NOMO-1 treated with dmso at 0.1 percent for 144 hours (cell line): ENCODE measurements at regions not wholly inside any gene's neighbourhood (a gene's known extent, or its start where the extent isn't known, plus 50 kb on each side); places are given as distances from the start of the nearest gene placed in this dataset.

Experiments
- DNase-seq: peaks from one replicate; lab custom pipeline; 2025; ENCODE audit not compliant: unreplicated experiment; lab: John Stamatoyannopoulos, UW

DNA sequence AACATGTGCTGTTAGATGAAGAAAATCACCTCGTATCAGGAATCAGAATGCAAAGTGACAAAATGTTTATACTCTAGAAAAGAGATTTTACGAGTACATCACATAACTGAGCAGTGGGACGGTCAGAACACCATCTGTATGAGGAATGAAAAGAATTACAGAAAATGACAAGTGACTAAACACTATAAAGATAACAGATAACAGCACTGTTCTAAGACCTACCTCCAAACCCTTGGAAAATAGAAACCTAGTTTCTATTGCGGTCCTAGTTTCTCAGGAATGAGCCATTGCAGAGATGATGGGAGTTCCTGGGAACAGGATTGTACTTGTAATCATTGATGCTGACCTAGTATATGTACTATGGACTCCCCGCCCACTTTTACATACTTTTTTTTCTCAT, 839.4 kb upstream of the ADAMTS5 start:
- DNase-seq: no peak

DNA sequence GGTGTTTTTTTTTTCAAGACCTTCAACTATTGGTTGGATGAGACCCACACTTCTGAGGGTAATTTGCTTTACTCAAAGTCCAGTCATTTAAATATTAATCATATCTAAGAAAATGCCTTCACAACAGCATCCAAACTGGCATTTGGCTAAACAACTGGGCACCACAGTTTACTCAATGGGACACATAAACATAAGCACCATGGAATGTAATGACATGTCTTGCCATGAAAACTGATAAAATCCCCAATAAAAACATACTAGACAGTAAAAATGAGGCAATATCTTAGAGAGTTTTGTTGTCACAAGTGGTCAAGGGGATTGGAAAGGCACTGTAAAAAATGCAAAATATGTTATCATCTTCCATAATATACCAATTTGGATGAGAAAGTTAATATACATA, 838.8 kb upstream of the ADAMTS5 start:
- DNase-seq: no peak

DNA sequence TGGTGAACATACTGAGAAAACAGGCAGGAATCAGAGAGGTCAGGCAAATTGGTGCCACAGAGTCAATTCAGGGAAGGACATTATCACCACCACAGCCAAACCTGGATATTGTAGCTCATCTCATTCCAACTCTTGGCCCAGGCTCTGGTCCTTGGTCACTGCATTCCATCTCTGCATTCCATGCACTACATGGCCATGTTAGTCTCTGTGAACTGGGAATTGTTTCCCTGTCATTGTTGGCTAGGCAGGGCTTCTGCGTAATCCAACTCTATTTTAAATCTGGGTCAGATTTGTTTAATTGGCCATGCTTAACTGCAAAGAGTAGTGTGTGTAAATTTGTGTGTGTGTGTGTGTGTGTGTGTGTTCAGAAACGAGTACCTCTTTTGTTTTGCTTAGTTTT, 837.6 kb upstream of the ADAMTS5 start:
- DNase-seq: no peak

DNA sequence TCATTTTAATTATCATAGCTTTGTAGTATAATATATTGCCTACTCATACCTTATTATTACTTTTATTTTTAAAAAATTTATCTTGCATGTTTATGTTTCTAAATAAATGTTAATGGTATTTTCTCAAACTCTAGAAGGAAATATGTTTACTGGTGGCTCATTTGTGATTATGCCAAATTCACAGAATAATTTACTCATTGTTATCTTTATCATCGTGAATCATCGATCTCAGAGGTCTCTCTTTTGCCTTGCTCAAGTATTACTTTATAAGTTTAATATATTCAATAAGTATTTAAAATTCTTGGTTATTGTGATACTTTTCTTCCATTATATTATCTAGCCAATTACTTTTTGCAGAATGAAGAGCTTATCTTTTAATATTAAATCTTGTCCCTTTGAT, 836.7 kb upstream of the ADAMTS5 start:
- no peak for DNase-seq

DNA sequence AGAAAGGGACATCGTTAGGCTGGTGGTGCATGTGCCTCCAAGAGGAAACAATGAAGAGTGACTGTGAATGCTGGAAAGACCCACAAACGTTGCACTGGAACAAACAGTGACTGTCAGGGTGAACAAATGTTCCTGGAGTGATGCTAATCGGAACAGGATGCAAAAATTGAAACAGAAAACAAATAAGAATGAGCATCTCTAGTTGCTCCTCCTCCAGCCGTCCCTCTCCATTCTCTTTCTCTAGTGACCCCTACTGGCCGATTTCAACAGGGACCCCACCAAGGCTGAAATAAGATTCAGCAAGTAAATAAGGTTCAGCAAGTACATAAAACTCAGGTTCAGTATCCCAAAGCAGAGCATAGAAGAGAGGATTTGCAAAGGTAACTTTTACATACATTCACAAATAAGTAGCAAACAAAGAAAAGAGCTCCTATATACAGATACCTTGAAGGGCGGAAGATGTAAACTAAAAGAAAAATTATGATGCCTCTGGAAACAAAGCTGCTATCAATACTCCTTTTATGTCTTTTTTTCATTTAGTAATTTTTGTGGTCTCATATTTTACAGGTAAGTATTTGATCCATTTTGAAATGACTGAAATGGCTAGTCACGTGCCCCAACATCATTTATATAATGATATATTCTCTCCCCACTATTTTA, 836.1 kb upstream of the ADAMTS5 start:
- peak; percentile 13 for DNase-seq

DNA sequence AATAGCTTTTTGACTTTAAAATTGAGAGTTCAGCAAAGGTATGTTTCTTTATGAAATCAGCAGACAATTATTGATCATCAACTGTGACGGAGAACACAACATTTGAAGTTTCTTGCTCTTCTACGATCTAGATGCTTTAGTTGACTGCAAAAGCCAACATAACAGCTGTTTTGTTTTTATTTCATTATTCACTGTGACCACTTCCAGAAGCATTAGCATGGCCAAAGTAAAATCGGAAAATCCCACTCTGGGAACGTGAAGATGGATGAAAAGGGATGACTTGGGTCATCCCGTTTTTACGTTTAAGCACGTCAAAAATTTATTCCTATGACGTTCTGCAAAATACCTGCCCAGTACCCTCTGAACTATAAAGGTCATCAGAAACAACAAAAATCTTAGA, 833.0 kb upstream of the ADAMTS5 start:
- DNase-seq: no peak

DNA sequence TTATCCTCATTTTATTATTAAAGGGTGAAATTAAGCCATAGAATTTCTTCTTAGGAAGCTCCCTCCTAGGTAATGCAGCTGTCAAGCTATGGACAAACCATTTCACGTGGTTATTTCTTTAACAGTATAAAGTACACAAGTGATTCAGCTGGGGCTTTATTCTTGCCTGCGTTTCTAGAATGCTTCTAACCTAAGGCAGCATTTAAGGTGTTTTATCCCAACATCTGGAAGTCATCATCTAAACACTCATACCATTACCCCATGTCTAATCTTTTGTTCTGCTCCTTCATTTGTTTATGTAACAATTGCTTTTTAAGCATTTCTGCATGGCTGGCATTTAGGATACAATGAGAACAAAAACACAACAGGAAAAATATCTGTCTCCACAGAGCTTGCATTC, 829.2 kb upstream of the ADAMTS5 start:
- DNase-seq: no peak

DNA sequence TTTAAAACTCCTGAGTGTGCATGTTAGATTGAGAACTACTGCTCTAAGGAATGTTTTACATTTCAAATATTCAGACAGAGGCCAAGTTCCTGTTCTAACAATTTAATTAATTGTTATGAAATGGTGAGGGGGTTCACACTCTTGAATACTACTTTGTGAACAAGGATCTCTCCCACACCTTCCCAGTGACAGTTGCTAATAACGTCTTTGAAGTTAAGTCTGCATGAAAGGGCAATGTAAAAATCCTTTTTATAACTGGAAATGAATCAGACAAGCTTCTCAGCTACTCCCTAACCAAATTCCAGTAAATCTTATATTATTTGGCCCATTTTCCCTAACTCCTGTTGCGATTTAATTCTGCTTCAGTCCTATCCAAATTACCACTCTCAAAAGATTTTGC, 828.5 kb upstream of the ADAMTS5 start:
- no peak for DNase-seq

DNA sequence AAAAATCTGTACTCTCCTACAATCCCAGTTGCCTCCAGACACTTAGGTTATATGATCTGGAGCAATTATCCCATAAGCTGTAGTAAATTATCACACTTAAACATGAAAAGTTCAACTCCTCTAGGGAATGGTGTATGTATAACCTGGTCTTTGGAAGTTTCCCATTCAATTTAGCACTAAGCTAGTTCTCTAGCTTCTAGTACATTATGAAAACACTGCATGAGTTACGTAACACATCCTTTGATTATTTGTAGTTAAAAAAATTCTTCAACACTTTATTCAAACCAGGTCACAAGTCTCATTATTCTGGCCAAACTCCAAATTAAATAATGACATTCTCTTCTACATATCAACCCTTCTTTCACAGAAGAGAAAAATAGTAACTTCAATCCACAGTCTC, 827.0 kb upstream of the ADAMTS5 start:
- DNase-seq: no peak

DNA sequence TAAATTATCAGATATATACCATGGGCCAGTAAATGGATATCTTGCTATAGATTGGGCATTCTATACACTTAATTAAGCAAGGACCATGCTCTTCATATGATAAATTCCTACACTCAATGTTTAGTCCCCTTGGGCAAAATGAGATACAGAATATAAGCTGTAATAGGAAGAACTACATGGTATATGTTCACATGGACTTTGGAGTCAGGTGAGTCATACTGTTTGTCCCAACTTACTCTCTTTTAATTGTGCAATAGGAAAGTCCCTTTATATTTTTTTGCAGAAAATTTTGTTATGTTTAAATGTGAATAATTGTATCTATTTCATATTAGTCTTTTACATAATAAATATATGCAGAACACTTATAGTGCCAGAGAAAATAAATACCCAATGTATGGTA, 820.2 kb upstream of the ADAMTS5 start:
- DNase-seq: no peak

DNA sequence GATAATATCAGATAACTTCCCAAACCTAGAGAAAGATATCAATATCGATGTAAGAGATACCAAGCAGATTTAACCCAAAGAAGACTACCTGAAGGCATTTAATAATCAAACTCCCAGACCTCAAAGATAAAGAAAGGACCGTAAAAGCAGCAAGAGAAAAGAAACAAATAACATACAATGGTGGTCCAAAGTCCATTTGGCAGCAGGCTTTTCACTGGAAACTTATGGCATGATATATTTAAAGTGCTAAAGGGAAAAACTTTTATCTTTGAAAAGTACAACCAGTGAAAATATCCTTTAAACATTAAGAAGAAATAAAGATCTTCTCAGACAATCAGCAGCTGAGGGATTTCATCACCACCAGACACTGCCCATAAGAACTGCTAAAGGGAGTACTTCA, 812.7 kb upstream of the ADAMTS5 start:
- DNase-seq: no peak

DNA sequence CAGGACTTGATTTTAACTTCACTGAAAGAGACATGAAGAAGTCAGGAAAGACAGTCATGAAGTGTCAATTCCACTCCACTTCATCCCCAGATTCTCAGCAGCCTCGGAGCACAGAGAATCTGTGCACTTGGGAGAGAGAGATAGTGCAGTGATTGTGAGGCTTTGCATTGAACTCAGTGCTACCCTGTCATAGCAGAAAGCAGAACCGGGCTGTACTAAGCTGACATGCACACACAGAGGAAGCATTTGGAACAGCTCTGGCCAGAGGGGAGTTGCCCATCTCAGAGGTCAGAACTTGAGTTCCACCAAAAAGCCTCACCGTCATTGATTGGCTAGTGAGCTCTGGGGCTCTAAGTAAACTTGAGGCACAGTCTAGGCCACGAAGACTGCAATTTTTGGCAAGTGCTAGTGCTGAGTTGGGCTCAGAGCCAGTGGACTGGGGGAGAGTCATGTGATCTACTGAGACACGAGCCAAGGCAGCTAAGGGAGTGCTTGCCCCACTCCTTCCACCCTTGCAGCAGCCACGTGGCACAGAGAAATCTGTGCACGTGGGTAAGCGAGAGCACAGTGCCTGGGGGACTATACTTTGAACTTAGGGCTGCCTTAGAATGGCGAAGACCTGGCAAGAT, 810.2 kb upstream of the ADAMTS5 start:
- DNase-seq: no peak

DNA sequence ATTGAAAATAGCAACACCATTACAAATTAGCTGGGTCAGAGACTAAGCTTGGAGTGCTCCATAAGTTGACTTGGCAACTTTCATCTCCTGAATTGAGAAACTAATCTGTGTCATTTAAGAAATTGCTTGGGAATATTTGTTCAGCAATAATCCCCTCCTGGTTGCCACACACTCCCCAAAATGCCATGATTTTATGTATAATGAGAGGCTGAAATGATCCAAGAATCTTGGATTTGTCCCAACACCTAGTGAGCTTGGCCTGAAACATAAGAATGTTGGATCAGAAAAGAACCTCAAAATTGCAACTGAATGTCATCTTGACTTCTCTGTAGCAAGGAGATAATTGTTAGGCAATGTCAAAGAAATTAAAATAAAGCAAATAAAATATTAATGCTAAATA, 805.9 kb upstream of the ADAMTS5 start:
- no peak for DNase-seq

DNA sequence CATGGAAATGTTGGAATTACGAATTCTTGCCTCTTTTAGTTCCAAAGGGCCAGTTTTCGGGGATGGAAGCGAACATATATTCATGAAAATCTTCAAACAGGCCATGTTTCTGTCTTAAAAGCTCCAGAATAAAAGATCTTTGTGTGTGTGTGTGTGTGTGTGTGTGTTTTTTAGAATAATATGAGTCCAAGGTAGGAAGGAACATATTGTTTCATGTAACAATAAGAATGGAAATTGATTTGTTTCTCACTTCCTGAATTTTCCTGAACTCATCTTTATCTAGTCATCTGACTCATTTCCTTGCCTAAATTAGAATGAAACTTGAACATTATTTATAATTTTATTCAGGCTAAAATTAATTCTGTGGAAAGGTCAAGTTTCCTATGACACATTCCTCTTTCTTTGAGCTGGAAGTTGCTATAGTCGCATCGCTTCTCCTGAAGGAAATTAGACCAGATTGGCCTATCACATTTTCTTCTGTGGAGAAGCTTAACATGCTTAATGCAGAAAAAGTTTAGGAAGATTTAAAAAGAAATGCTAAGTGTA, 805.1 kb upstream of the ADAMTS5 start:
- no peak for DNase-seq

DNA sequence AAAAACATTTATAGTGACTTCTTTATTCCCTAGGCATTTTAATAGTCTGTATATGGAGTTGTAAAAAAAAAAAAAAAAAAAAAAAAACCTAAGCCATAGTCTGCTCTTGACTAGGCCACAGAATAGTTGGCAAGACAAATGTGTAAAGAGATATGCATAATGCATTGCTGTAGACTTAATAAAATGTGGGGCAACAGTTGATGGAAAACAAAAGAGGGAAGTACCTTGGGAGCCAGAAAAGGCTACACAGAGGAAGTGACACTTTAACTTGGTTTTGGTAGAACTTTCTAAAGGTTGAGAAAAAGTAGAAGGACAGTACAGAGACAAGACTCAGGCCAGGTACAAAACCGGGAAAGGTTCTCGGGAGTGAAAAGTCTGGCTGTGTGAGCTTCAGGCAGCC, 802.9 kb upstream of the ADAMTS5 start:
- peak; percentile 63 for DNase-seq

DNA sequence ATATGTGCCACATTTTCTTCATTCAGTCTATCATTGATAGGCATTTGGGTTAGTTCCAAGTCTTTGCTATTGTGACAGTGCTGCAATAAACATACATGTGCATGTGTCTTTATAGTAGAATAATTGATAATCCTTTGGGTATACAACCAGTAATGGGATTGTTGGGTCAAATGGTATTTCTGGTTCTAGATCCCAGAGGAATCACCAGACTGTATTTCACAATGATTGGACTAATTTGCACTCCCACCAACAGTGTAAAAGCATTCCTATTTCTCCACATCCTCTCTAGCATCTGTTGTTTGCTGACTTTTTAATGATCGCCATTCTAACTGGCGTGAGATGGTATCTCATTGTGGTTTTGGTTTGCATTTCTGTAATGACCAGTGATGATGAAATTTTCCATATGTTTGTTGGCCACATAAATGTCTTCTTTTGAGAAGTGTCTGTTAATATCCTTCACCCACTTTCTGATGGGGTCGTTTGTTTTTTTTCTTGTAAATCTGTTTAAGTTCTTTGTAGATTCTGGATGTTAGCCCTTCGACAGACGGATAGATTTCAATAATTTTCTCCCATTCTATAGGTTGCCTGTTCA, 801.3 kb upstream of the ADAMTS5 start:
- peak; percentile 14 for DNase-seq

DNA sequence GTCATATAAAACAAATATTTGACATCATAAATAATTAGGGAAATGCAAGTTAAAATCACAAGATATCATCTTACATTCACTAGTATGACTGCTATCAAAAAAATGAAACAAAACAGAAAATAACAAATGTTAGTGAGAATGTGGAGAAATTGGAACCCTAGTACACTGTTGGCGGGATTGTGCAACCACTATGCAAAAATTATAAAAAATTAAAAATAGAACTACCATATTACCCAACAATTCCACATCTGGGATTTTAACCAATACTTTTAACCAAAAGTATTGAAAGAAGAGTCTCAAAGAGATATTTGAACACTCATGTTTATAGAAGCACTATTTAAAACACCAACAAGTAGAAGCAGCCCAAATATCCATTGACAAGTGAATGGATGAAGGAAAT, 797.2 kb upstream of the ADAMTS5 start:
- no peak for DNase-seq

DNA sequence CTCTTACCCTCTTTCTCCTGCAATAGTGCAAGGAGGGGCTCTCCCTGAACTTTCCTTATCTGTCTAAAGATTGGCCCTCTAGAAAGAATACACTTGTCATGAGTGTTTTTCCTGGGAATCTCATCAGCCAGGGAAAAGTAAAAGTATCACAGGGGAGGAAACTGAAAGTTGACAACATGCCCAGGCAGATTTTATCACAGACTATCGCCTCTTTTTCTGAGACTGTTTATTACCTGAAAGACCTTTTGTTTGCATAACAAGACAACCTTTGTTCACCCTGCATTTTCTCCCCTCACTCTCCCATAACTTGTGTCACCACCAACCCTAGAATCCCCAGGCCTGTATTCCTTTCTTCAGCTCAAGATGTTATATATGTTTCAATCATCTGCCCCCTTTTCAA, 794.7 kb upstream of the ADAMTS5 start:
- no peak for DNase-seq

DNA sequence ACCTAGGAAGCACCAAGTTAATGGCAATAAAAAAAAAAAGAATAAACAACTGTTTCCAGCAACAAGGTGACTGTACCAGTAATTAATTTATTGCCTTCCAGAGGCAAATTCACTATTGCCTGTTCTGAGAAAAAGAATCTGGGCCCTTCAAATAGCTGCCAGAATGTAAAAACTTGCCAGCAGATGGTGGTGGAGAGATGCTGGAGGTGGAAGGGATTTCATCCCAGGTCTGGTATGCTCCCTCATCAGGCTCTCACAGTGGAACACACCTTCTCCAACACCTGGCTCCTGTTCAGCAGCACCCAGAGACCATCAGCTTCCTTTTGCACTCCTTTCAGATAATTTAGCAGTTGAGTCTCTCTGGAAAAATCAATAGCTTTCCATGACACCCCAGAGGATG, 792.9 kb upstream of the ADAMTS5 start:
- DNase-seq: no peak

DNA sequence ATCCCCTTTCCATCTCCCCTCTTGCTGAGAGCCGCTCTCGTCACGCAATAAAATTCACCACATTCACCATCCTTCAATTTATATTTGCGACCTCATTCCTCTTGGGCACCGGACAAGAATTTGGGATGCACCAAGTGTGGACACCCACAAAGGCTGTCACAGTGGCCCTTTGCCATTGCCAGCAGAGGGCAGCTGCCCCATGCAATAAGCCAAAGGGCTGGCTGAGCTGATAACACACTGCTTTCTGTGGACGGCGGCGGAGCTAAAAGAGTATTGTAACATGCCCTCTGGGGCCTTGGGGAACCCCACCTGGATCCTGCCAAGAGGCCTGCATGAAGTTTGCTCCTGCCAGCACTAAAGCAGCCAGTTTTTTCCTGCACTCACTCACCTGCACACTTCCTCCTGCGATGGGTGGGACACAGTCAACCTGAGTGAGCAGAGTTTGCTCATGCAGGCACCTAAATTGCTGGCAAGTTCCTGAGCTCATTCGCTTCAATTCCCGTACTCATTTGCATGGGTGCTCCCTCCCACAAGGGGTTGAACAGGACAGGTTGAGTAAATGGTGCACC, 792.3 kb upstream of the ADAMTS5 start:
- DNase-seq: no peak

DNA sequence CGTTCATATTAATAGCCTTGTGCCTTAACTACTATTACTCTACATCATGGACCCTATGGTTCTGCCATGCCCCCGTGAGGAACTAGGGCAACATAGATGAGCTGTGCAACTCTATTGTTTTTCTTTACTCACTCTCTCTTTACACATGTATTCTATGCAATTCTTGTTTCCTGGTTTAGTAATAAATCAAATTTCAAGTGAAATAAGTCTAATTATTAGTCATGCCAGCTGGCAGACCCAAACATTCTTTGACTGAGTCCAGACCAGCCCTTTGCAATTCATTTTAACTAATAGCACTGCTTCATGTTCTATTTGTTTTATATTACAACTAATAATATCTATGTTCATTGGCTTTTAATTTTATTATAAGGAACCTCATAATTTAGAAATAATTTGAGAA, 789.3 kb upstream of the ADAMTS5 start:
- DNase-seq: no peak

DNA sequence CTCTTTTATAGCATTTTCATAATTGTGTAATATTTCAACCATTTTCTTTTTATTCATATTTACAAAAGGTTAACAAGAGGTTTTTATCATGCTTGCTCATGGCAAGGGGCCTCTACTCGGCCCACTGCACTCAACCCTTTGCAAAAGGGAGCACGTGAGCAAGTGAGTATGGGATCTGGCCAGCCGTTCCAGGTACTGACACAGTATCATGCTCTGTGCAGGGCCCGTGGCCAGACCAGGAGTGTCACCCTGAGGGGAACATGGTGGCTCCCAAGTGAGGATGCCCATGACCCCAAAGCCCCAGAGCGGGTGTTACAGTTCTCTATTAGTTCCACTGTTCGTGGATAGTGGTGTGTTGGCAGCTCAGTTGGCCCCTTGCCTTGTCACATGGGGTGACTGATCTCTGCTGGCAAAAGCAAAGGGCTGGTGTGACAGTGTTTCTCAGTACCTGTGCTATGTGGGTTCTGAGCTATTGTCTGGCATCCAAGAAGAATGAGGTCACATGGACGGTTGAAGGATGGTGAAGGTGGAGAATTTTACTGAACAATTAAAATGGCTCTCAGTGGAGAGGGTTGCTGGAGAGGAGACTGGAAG, 777.2 kb upstream of the ADAMTS5 start:
- DNase-seq: no peak
